SU-DHL-6 (cell line): ENCODE measurements at regions not wholly inside any gene's neighbourhood (a gene's known extent, or its start where the extent isn't known, plus 50 kb on each side); places are given as distances from the start of the nearest gene placed in this dataset.
"Not testable (repeated sequence)": the region's sequence is repeated elsewhere in the genome, so short reads cannot be mapped to it uniquely, and the experiment has no call there.

Source experiments
- H2AFZ ChIP-seq: fragments of 200-600 bp; sonication (generic); 2 replicates; pipeline ENCODE4 v1.6.1; 2014; ENCODE audit warnings: low read depth, mild to moderate bottlenecking, moderate library complexity, mixed read lengths, antibody characterized with exemption, low read length; ENCODE audit not compliant: severe bottlenecking
- H3F3A ChIP-seq: fragments of 200-600 bp; shearing (Covaris generic); 2 replicates; pipeline ENCODE4 v1.6.0; 2016; ENCODE audit warnings: antibody characterized with exemption, mild to moderate bottlenecking; ENCODE audit not compliant: insufficient read depth
- H3K27ac ChIP-seq: fragments of 200-600 bp; sonication (generic); 2 replicates; pipeline ENCODE4 v1.5.1; 2016; ENCODE audit warnings: low read depth, mild to moderate bottlenecking, low read length, moderate library complexity, mixed read lengths
- H3K27me3 ChIP-seq: fragments of 200-600 bp; sonication (generic), shearing (Covaris generic); 2 replicates; pipeline ENCODE4 v1.6.0; 2014; ENCODE audit warnings: mild to moderate bottlenecking, low read length
- H3K36me3 ChIP-seq: fragments of 200-600 bp; sonication (generic); 2 replicates; pipeline ENCODE4 v1.6.1; 2014; ENCODE audit warnings: mild to moderate bottlenecking, low read length, mixed read lengths
- H3K4me2 ChIP-seq: fragments of 300-600, 200-600 bp; shearing (Covaris generic), sonication (generic); 2 replicates; pipeline ENCODE4 v1.6.0; 2014; ENCODE audit warnings: low read length, low read depth, mild to moderate bottlenecking; ENCODE audit not compliant: poor library complexity, severe bottlenecking
- H3K4me3 ChIP-seq: fragments of 200-600 bp; sonication (generic); 2 replicates; pipeline ENCODE4 v1.5.1; 2014; ENCODE audit warnings: antibody characterized with exemption, low read length, mild to moderate bottlenecking, mixed read lengths; ENCODE audit not compliant: insufficient read depth, poor library complexity, severe bottlenecking
- H3K79me2 ChIP-seq: fragments of 200-600 bp; sonication (generic); 2 replicates; pipeline ENCODE4 v1.6.1; 2014; ENCODE audit warnings: mild to moderate bottlenecking, low read length, moderate library complexity; ENCODE audit not compliant: insufficient read depth
- H3K9ac ChIP-seq: fragments of 200-600 bp; sonication (generic); 2 replicates; pipeline ENCODE4 v1.7.0; 2014; ENCODE audit warnings: mild to moderate bottlenecking, low read length
- H3K9me2 ChIP-seq: fragments of 200-600 bp; sonication (generic); replicated peaks from 2 replicates; pipeline ENCODE4 v1.6.1; 2014; ENCODE audit warnings: low read length; ENCODE audit not compliant: insufficient read depth
- H3K9me3 ChIP-seq: fragments of 200-600 bp; sonication (generic); 2 replicates; pipeline ENCODE4 v1.6.1; 2014; ENCODE audit warnings: low read length, mixed read lengths; ENCODE audit not compliant: insufficient read depth
- H4K20me1 ChIP-seq: fragments of 200-600 bp; sonication (generic); 2 replicates; pipeline ENCODE4 v1.6.1; 2014; ENCODE audit warnings: low read depth, mild to moderate bottlenecking, antibody characterized with exemption, low read length, moderate library complexity, mixed read lengths
- EZH2phosphoT487 ChIP-seq: fragments of 200-600 bp; sonication (generic), shearing (Covaris generic); conservative IDR thresholded peaks from 2 replicates; pipeline ENCODE4 v1.6.1; 2018; ENCODE audit warnings: mild to moderate bottlenecking, antibody characterized with exemption, low read length, moderate library complexity, mixed read lengths
- TF ChIP-seq, protein P1 (sequence below): fragments of 200-600 bp; sonication (generic); IDR thresholded peaks from one replicate; pipeline ENCODE4 v1.5.1; 2017; ENCODE audit warnings: antibody characterized with exemption, mild to moderate bottlenecking, low read length, moderate library complexity; ENCODE audit not compliant: insufficient read depth, poor library complexity, severe bottlenecking

DNA sequence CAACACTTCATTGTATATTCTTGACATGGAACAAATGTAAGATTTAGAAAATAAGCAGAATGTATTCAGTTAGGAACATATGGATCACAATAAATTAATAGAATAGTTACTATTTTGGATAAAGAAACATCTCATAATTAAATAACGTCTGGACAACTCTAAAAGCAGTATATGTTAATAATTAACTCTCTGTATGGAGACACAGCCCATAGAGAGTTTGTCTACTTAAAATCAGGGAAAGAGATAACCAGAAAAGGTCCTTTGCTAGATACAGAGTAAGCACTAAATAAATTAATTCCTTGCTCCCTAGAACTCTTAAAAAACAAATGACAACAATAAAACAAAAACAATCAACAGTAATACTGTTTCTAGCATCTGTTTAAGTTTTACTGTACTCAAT lies 184.4 kb upstream of the THSD7A start:
- H3F3A ChIP-seq = no peaks in the 10 kb centered on the region
- H3K4me2 ChIP-seq = no peak overlapping the region
- no peaks in the 10 kb centered on the region for H3K79me2 ChIP-seq
- no peak overlapping the region for H3K4me3 ChIP-seq
- H3K9ac ChIP-seq = no peak overlapping the region
- no peaks in the 10 kb centered on the region for H3K36me3 ChIP-seq
- H4K20me1 ChIP-seq = no peaks in the 10 kb centered on the region
- no peak overlapping the region for H3K27ac ChIP-seq
- H3K9me3 ChIP-seq = no peaks in the 10 kb centered on the region
- H2AFZ ChIP-seq = no peak overlapping the region
- TF ChIP-seq, protein P1, sequence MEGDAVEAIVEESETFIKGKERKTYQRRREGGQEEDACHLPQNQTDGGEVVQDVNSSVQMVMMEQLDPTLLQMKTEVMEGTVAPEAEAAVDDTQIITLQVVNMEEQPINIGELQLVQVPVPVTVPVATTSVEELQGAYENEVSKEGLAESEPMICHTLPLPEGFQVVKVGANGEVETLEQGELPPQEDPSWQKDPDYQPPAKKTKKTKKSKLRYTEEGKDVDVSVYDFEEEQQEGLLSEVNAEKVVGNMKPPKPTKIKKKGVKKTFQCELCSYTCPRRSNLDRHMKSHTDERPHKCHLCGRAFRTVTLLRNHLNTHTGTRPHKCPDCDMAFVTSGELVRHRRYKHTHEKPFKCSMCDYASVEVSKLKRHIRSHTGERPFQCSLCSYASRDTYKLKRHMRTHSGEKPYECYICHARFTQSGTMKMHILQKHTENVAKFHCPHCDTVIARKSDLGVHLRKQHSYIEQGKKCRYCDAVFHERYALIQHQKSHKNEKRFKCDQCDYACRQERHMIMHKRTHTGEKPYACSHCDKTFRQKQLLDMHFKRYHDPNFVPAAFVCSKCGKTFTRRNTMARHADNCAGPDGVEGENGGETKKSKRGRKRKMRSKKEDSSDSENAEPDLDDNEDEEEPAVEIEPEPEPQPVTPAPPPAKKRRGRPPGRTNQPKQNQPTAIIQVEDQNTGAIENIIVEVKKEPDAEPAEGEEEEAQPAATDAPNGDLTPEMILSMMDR = no peak
- TF ChIP-seq EZH2phosphoT487 = no peak
- no peaks in the 10 kb centered on the region for H3K27me3 ChIP-seq
- no peaks in the 10 kb centered on the region for H3K9me2 ChIP-seq

DNA sequence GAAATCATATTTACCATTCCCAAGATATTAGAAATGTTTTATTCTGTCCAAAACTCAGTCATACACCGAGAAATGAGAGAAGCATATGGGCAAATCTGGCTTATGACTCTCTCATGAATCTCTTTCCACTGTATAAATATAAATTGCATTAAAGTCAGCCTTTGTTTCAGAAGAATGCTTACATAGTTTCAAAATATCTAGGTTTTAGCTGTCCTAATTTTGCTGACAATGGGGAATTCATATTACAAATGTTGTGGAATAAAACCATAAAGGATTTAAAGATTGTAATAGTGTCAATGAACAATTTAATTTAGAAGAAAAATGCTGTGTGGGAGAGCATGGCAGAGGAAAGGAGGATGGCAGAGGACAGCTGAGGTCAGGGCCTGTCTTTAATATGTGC lies 185.0 kb upstream of the THSD7A start:
- no peaks in the 10 kb centered on the region for H3F3A ChIP-seq
- no peaks in the 10 kb centered on the region for H3K79me2 ChIP-seq
- H3K36me3 ChIP-seq = no peaks in the 10 kb centered on the region
- H3K4me3 ChIP-seq = no peak overlapping the region
- no peaks in the 10 kb centered on the region for H4K20me1 ChIP-seq
- H3K27me3 ChIP-seq = no peaks in the 10 kb centered on the region
- no peaks in the 10 kb centered on the region for H3K9me3 ChIP-seq
- no peaks in the 10 kb centered on the region for H3K9me2 ChIP-seq
- H3K9ac ChIP-seq = no peak overlapping the region
- no peak for TF ChIP-seq EZH2phosphoT487
- TF ChIP-seq, protein P1 = no peak
- H3K27ac ChIP-seq = no peak overlapping the region
- H2AFZ ChIP-seq = no peak overlapping the region
- no peak overlapping the region for H3K4me2 ChIP-seq

DNA sequence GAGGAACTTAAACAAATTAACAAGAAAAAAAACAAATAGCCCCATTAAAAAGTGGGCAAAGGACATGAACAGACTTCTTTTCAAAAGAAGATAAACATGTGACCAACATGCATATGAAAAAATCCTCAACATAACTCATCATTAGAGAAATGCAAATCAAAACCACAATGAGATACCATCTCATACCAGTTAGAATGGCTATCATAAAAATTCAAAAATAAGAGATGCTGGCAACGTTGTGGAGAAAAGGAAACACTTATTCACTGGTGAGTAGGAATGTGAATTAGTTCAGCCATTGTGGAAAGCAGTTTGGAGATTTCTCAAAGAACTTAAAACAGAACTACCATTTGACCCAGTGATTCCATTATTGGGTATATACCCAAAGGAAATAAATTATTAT lies 189.1 kb upstream of the TMEM106B start:
- H3K4me3 ChIP-seq, H4K20me1 ChIP-seq, H3K9me2 ChIP-seq, H3K27ac ChIP-seq, H3F3A ChIP-seq, H2AFZ ChIP-seq, H3K27me3 ChIP-seq, H3K9me3 ChIP-seq, H3K36me3 ChIP-seq, H3K4me2 ChIP-seq, H3K79me2 ChIP-seq, H3K9ac ChIP-seq: not testable (repeated sequence)

DNA sequence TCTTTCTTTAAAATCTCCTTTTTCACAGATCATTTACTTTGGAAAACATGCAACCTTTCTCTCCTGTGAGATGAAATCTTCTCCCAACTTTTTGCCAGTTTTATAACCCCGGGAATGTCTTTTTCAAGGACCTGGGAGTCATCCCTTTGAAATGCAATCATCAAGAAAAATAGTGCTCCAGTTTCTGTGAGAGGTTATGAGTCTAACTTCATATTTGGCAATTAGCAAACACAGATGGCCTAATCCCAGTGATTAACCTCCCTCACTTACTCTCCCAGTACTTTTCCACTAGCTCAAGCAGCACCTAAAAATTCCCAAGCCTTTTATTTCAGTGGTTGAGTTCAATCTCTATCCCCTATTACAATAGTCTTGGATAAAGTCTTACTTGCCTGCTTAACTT lies 185.8 kb upstream of the TMEM106B start:
- no peaks in the 10 kb centered on the region for H4K20me1 ChIP-seq
- no peak overlapping the region for H2AFZ ChIP-seq
- H3K79me2 ChIP-seq = no peaks in the 10 kb centered on the region
- no peaks in the 10 kb centered on the region for H3F3A ChIP-seq
- no peak overlapping the region for H3K27ac ChIP-seq
- no peak overlapping the region for H3K4me3 ChIP-seq
- H3K9me2 ChIP-seq = no peaks in the 10 kb centered on the region
- no peaks in the 10 kb centered on the region for H3K36me3 ChIP-seq
- TF ChIP-seq EZH2phosphoT487 = no peak
- TF ChIP-seq, protein P1 = no peak
- H3K4me2 ChIP-seq = no peak overlapping the region
- H3K9me3 ChIP-seq = no peaks in the 10 kb centered on the region
- H3K9ac ChIP-seq = no peak overlapping the region
- no peaks in the 10 kb centered on the region for H3K27me3 ChIP-seq
